ENCODE measurements at regions not wholly inside any gene's neighbourhood (a gene's known extent, or its start where the extent isn't known, plus 50 kb on each side); places are given as distances from the start of the nearest gene placed in this dataset.
A peak's percentile ranks its signal among the peaks of the same experiment; 100 is the strongest.
"Not testable (repeated sequence)": the region's sequence is repeated elsewhere in the genome, so short reads cannot be mapped to it uniquely, and the experiment has no call there.

DNA sequence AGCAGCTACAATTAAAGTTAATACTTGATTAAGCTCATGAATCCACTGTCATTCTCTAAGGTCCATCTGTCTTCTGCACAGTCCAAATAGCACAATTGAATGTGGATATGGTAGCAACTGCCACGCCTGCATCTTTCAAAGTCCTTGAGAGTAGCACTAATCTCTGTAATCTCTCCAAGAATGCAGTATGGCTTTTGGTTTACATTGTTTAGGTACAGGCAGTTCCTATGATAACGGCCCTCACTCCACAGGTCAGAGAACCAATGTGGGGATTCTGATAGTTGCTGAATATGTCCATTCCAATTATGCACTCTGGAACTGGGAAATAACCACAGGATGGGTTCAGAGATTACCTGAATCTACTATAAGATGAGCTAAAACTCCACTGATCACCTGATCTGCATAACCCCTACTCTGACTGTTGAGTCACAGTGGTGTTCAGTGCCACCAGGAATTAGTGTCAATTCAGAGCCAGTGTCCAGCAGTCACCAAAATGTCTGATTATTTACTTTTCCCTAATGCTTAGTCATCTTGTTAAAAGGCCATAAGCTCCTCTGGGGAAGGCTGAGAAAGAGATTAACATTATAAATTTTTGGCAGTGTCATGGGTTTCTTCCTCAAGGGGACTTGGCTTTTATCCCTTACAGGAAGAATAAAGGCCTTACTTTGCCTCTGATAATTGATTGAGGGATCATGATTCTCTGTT lies 175.5 kb downstream of the GOLGA8K start:
- H3K9ac ChIP-seq (replicated peaks; ENCODE audit: extremely low read depth, insufficient read depth, low read length); H2AFZ ChIP-seq (ENCODE audit: low read depth, low read length); BruUV-seq (replicated peaks); H3K9me3 ChIP-seq (replicated peaks; ENCODE audit: control insufficient read depth, insufficient read depth, low read length); dilution Hi-C loops (cut with MboI; ENCODE audit: extremely low pct_ligation_motif_present, low sequenced_read_pairs); H3K36me3 ChIP-seq (ENCODE audit: control insufficient read depth in 2 of 2, extremely low read depth in 1 of 2, insufficient read depth in 2 of 2, low read length in 2 of 2); intact Hi-C loops (cut with micrococcal nuclease); H3K27ac ChIP-seq (ENCODE audit: insufficient read depth, low read depth, low read length); H3K79me2 ChIP-seq (ENCODE audit: control insufficient read depth, insufficient read depth, low read length); H3K4me2 ChIP-seq (ENCODE audit: insufficient read depth, low read length); H3K9me1 ChIP-seq (replicated peaks; ENCODE audit: control insufficient read depth, extremely low read depth, insufficient read depth, low read length); POLR2A ChIA-PET; H3K27me3 ChIP-seq (ENCODE audit: control insufficient read depth in 2 of 2, insufficient read depth in 2 of 2, low read length in 2 of 2); H3K4me3 ChIP-seq (replicated peaks in 1 of 3; ENCODE audit: insufficient read depth in 1 of 3, low read depth in 1 of 3, low read length in 3 of 3); DNase-seq (ENCODE audit: low read depth, low spot score); H3K4me1 ChIP-seq (ENCODE audit: control insufficient read depth, extremely low read depth, insufficient read depth, low read length); H4K20me1 ChIP-seq (replicated peaks; ENCODE audit: control insufficient read depth, extremely low read depth, insufficient read depth, low read length); CTCF ChIA-PET: not testable (repeated sequence)
- FAIRE-seq: peak; percentile 18

DNA sequence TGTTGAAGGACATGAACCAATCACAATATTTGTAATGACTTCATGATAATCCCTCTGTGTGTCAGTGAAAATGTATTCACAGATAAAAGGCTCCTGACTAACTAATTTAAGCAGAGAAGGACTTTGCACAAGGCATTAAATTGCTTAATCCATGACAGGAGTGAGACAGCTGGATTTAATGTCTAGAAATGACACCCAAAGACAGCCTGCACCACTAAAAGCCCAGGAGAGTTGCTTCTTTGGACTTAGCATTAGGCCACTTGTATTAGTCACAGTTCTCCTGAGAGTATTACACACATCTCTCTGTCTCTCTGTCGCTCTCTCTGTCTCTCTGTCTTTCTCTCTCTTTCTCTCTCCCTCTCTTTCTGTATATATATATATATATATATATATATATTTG lies 180.4 kb downstream of the GOLGA8K start:
- Histone ChIP-seq H3K9me1 (replicated peaks; ENCODE audit: control insufficient read depth, extremely low read depth, insufficient read depth, low read length) (no peaks in the 10 kb centered on the region), H3K9ac (replicated peaks; ENCODE audit: extremely low read depth, insufficient read depth, low read length) (no peak overlapping the region), H3K36me3 (ENCODE audit: control insufficient read depth in 2 of 2, extremely low read depth in 1 of 2, insufficient read depth in 2 of 2, low read length in 2 of 2) (no peaks in the 10 kb centered on the region), H4K20me1 (replicated peaks; ENCODE audit: control insufficient read depth, extremely low read depth, insufficient read depth, low read length) (no peaks in the 10 kb centered on the region), H3K27ac (ENCODE audit: insufficient read depth, low read depth, low read length) (no peak overlapping the region), H3K4me3 (replicated peaks in 1 of 3; ENCODE audit: insufficient read depth in 1 of 3, low read depth in 1 of 3, low read length in 3 of 3) (no peak overlapping the region), H2AFZ (ENCODE audit: low read depth, low read length) (no peak overlapping the region), H3K4me2 (ENCODE audit: insufficient read depth, low read length) (no peak overlapping the region), H3K4me1 (ENCODE audit: control insufficient read depth, extremely low read depth, insufficient read depth, low read length) (no peaks in the 10 kb centered on the region), H3K27me3 (ENCODE audit: control insufficient read depth in 2 of 2, insufficient read depth in 2 of 2, low read length in 2 of 2) (no peaks in the 10 kb centered on the region), H3K9me3 (replicated peaks; ENCODE audit: control insufficient read depth, insufficient read depth, low read length) (peaks cover 3% of the 10 kb centered on the region), H3K79me2 (ENCODE audit: control insufficient read depth, insufficient read depth, low read length) (no peaks in the 10 kb centered on the region)
- no peak for FAIRE-seq
- DNase-seq (ENCODE audit: low read depth, low spot score): no peak
- no TSS peak for BruUV-seq (replicated peaks)
- intact Hi-C loops (cut with micrococcal nuclease): no loop called here
- dilution Hi-C loops (cut with MboI; ENCODE audit: extremely low pct_ligation_motif_present, low sequenced_read_pairs): no loop called here
- POLR2A ChIA-PET: no interaction called here
- no peak for TF ChIP-seq MYC (IDR thresholded peaks at IDR 0.05; ENCODE audit: low read depth, low read length)
- TF ChIP-seq, protein P1, sequence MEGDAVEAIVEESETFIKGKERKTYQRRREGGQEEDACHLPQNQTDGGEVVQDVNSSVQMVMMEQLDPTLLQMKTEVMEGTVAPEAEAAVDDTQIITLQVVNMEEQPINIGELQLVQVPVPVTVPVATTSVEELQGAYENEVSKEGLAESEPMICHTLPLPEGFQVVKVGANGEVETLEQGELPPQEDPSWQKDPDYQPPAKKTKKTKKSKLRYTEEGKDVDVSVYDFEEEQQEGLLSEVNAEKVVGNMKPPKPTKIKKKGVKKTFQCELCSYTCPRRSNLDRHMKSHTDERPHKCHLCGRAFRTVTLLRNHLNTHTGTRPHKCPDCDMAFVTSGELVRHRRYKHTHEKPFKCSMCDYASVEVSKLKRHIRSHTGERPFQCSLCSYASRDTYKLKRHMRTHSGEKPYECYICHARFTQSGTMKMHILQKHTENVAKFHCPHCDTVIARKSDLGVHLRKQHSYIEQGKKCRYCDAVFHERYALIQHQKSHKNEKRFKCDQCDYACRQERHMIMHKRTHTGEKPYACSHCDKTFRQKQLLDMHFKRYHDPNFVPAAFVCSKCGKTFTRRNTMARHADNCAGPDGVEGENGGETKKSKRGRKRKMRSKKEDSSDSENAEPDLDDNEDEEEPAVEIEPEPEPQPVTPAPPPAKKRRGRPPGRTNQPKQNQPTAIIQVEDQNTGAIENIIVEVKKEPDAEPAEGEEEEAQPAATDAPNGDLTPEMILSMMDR (IDR thresholded peaks at IDR 0.05; ENCODE audit: extremely low read depth in 1 of 2, insufficient read depth in 1 of 2, low read depth in 1 of 2, low read length in 2 of 2): no peak
- TF ChIP-seq JUN (IDR thresholded peaks at IDR 0.05; ENCODE audit: borderline replicate concordance, insufficient read depth, insufficient read length, low read depth): no peak
- TF ChIP-seq FOS (IDR thresholded peaks at IDR 0.05; ENCODE audit: borderline replicate concordance, insufficient read depth, low read length): no peak
- no peak for TF ChIP-seq POLR2A (IDR thresholded peaks at IDR 0.05; ENCODE audit: low read depth, low read length)
- TF ChIP-seq, protein P2, sequence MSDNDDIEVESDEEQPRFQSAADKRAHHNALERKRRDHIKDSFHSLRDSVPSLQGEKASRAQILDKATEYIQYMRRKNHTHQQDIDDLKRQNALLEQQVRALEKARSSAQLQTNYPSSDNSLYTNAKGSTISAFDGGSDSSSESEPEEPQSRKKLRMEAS (IDR thresholded peaks at IDR 0.05; ENCODE audit: insufficient read depth, insufficient read length): no peak
- no peak for TF ChIP-seq GATA2 (IDR thresholded peaks at IDR 0.05; ENCODE audit: insufficient read depth, insufficient read length, low read depth, low read length)
- no peak for TF ChIP-seq EZH2 (IDR thresholded peaks at IDR 0.05; ENCODE audit: borderline replicate concordance, low read depth, low read length, severe bottlenecking)
- TF ChIP-seq POLR2AphosphoS5 (IDR thresholded peaks at IDR 0.05; ENCODE audit: insufficient read depth, low read depth, low read length): no peak
- CTCF ChIA-PET: no interaction called here
